Large intestine (tissue), 3 donors: ENCODE measurements at regions not wholly inside any gene's neighbourhood (a gene's known extent, or its start where the extent isn't known, plus 50 kb on each side); places are given as distances from the start of the nearest gene placed in this dataset.
"Not testable (repeated sequence)": the region's sequence is repeated elsewhere in the genome, so short reads cannot be mapped to it uniquely, and the experiment has no call there.

Experiments used
- DNase-seq, 2 donors: peaks; one replicate each; pipeline versions ENCODE4 v3.0.0 to v3.0.0-alpha.2; 2013
- H3K27ac ChIP-seq: one replicate; pipeline ENCODE4 v1.5.1; 2013; ENCODE audit warnings: low read length
- H3K27me3 ChIP-seq: 2 replicates; pipeline ENCODE4 v1.6.1; 2013; ENCODE audit warnings: low read length; ENCODE audit not compliant: control insufficient read depth, insufficient read depth
- H3K36me3 ChIP-seq: 2 replicates; pipeline ENCODE4 v1.6.1; 2013; ENCODE audit warnings: low read length; ENCODE audit not compliant: control insufficient read depth, insufficient read depth
- H3K4me1 ChIP-seq: one replicate; pipeline ENCODE4 v1.6.1; 2013; ENCODE audit warnings: low read length; ENCODE audit not compliant: control insufficient read depth, insufficient read depth
- H3K4me3 ChIP-seq: one replicate; pipeline ENCODE4 v1.5.1; 2013; ENCODE audit warnings: low read length
- H3K9me3 ChIP-seq: one replicate; pipeline ENCODE4 v1.6.1; 2013; ENCODE audit warnings: mild to moderate bottlenecking, low read depth, low read length, moderate library complexity; ENCODE audit not compliant: control insufficient read depth
- WGBS: methylation state at CpG from one replicate; pipeline ENCODE4 v1.1.5; 2013; ENCODE audit warnings: low lambda C conversion rate; ENCODE audit not compliant: insufficient coverage; 5-methylcytosine and 5-hydroxymethylcytosine counted together

- WGBS: 60% methylated on average over 1 of the region's 3 CpGs
- not testable (repeated sequence) for DNase-seq, H3K4me1 ChIP-seq, H3K36me3 ChIP-seq, H3K4me3 ChIP-seq, H3K27ac ChIP-seq, H3K27me3 ChIP-seq, H3K9me3 ChIP-seq
Measured at GRCh38 chr6:60574723-60575122, 1711.3 kb downstream of the KHDRBS2 start.

GRCh38 chr6:60572607-60573006, 1713.4 kb downstream of the KHDRBS2 start:
- WGBS: no CpG with 5 or more reads among the region's 1 CpG
- not testable (repeated sequence) for DNase-seq, H3K27me3 ChIP-seq, H3K36me3 ChIP-seq, H3K9me3 ChIP-seq, H3K27ac ChIP-seq, H3K4me1 ChIP-seq, H3K4me3 ChIP-seq

GRCh38 chr6:60571293-60572016, 1714.6 kb downstream of the KHDRBS2 start:
- not testable (repeated sequence) for DNase-seq, H3K4me1 ChIP-seq, H3K9me3 ChIP-seq, H3K27me3 ChIP-seq, H3K36me3 ChIP-seq, H3K4me3 ChIP-seq, H3K27ac ChIP-seq
- no CpG with 5 or more reads among the region's 6 CpGs for WGBS

GRCh38 chr6:60570599-60570998, 1715.4 kb downstream of the KHDRBS2 start:
- not testable (repeated sequence) for H3K4me3 ChIP-seq, H3K27me3 ChIP-seq, H3K4me1 ChIP-seq, H3K9me3 ChIP-seq, H3K36me3 ChIP-seq, DNase-seq, H3K27ac ChIP-seq
- 100% methylated on average over 1 of the region's 2 CpGs for WGBS

- H3K9me3 ChIP-seq, DNase-seq, H3K4me3 ChIP-seq, H3K36me3 ChIP-seq, H3K4me1 ChIP-seq, H3K27ac ChIP-seq, H3K27me3 ChIP-seq: not testable (repeated sequence)
- no CpG with 5 or more reads among the region's 1 CpG for WGBS
Measured at GRCh38 chr6:60567447-60568187, 1718.4 kb downstream of the KHDRBS2 start.

GRCh38 chr6:60566387-60566786, 1719.6 kb downstream of the KHDRBS2 start:
- no CpG with 5 or more reads among the region's 2 CpGs for WGBS
- not testable (repeated sequence) for H3K27ac ChIP-seq, H3K36me3 ChIP-seq, H3K4me1 ChIP-seq, H3K4me3 ChIP-seq, H3K9me3 ChIP-seq, DNase-seq, H3K27me3 ChIP-seq

- not testable (repeated sequence) for H3K4me1 ChIP-seq, H3K4me3 ChIP-seq, H3K36me3 ChIP-seq, DNase-seq, H3K27ac ChIP-seq, H3K27me3 ChIP-seq, H3K9me3 ChIP-seq
- WGBS: no CpG with 5 or more reads among the region's 1 CpG
Measured at GRCh38 chr6:60559702-60560101, 1726.3 kb downstream of the KHDRBS2 start.

GRCh38 chr6:60547340-60547739, 1738.7 kb downstream of the KHDRBS2 start:
- DNase-seq, H3K4me3 ChIP-seq, H3K27me3 ChIP-seq, H3K36me3 ChIP-seq, H3K4me1 ChIP-seq, H3K9me3 ChIP-seq, H3K27ac ChIP-seq: not testable (repeated sequence)
- no CpG with 5 or more reads among the region's 2 CpGs for WGBS

- H3K4me1 ChIP-seq, H3K27me3 ChIP-seq, H3K9me3 ChIP-seq, H3K36me3 ChIP-seq, DNase-seq, H3K4me3 ChIP-seq, H3K27ac ChIP-seq: not testable (repeated sequence)
Measured at GRCh38 chr6:60524770-60525169, 1761.3 kb downstream of the KHDRBS2 start.

GRCh38 chr6:60477747-60478146, 1808.3 kb downstream of the KHDRBS2 start:
- H3K27ac ChIP-seq, H3K9me3 ChIP-seq, H3K27me3 ChIP-seq, DNase-seq, H3K36me3 ChIP-seq, H3K4me3 ChIP-seq, H3K4me1 ChIP-seq: not testable (repeated sequence)

GRCh38 chr6:60473805-60474204, 1812.2 kb downstream of the KHDRBS2 start:
- H3K4me3 ChIP-seq, DNase-seq, H3K9me3 ChIP-seq, H3K4me1 ChIP-seq, H3K36me3 ChIP-seq, H3K27me3 ChIP-seq, H3K27ac ChIP-seq: not testable (repeated sequence)
- no CpG with 5 or more reads among the region's 2 CpGs for WGBS
